AG04450 (cell line): ENCODE measurements at regions not wholly inside any gene's neighbourhood (a gene's known extent, or its start where the extent isn't known, plus 50 kb on each side); places are given as distances from the start of the nearest gene placed in this dataset.

Experiments used
- CTCF ChIA-PET: fragments of 300-600, 350-600 bp; formaldehyde crosslinking; extraction: SDS; loops from one replicate; lab custom pipeline; 2022; ENCODE audit warnings: antibody characterized with exemption, inconsistent platforms; lab: Charles Lee
- POLR2A ChIA-PET: fragments of 350-600 bp; formaldehyde crosslinking; extraction: SDS; loops from one replicate; lab custom pipeline; 2021; ENCODE audit warnings: antibody characterized with exemption, inconsistent platforms; lab: Yijun Ruan, JAX
- DNase-seq: peaks from one replicate; pipeline ENCODE4 v3.0.0-alpha.2; 2011; ENCODE audit warnings: low read depth, low spot score
- H3K27ac ChIP-seq: one replicate; pipeline ENCODE4 v1.5.1; 2012; ENCODE audit warnings: low read depth, low read length, control low read depth
- H3K27me3 ChIP-seq: one replicate; pipeline ENCODE4 v1.6.0; 2012; ENCODE audit warnings: low read length; ENCODE audit not compliant: control insufficient read depth, insufficient read depth
- H3K4me3 ChIP-seq: 2 replicates; pipeline ENCODE4 v1.5.1; 2011; ENCODE audit warnings: mild to moderate bottlenecking, low read depth, low read length, control low read depth
- H3K9me3 ChIP-seq: 2 replicates; pipeline ENCODE4 v1.5.1; 2012; ENCODE audit warnings: low read length; ENCODE audit not compliant: control insufficient read depth, insufficient read depth
- TF ChIP-seq, protein P1 (sequence below): IDR thresholded peaks from 2 replicates; pipeline ENCODE4 v1.5.1; 2011; ENCODE audit warnings: low read depth, low read length, control low read depth, inconsistent platforms

DNA sequence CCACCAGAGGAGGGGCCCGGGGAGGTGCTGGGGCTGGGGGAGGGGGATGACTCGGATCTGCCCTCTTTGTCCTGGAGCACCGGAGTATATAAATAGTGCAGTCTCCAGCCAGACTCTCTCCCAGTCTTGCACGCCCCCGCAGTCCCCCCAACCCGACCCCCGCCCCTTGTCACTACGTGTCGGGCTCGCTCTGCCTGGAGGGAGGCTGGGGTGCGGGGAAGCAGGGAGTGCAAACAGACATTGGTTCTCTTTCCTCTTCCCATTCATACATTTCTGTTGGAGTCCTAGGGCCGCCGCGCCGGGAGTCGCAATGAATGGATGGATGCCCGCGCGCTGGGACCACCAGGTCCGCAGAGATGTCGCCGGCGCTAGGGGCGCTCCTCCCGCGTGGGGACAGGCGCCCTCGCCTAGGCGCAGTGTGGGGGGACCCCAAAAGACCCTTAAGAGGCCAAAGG, 179.3 kb downstream of the TBXT start:
- no peaks in the 10 kb centered on the region for H3K27me3 ChIP-seq
- H3K27ac ChIP-seq = peak overlapping the region; percentile 77
- TF ChIP-seq, protein P1, sequence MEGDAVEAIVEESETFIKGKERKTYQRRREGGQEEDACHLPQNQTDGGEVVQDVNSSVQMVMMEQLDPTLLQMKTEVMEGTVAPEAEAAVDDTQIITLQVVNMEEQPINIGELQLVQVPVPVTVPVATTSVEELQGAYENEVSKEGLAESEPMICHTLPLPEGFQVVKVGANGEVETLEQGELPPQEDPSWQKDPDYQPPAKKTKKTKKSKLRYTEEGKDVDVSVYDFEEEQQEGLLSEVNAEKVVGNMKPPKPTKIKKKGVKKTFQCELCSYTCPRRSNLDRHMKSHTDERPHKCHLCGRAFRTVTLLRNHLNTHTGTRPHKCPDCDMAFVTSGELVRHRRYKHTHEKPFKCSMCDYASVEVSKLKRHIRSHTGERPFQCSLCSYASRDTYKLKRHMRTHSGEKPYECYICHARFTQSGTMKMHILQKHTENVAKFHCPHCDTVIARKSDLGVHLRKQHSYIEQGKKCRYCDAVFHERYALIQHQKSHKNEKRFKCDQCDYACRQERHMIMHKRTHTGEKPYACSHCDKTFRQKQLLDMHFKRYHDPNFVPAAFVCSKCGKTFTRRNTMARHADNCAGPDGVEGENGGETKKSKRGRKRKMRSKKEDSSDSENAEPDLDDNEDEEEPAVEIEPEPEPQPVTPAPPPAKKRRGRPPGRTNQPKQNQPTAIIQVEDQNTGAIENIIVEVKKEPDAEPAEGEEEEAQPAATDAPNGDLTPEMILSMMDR = no peak
- POLR2A ChIA-PET = interaction anchor here (0.5 kb wide), 1 partner anchor 18 kb away, joined by 4 read pairs; no protein-coding TSS in a partner anchor
- peaks cover 3% of the 10 kb centered on the region; the same call in 1 of the 2 replicates for H3K9me3 ChIP-seq
- no peak for DNase-seq
- peak overlapping the region; percentile 70 for H3K4me3 ChIP-seq
- CTCF ChIA-PET = interaction anchor here (1.7 kb wide), 1 partner anchor 18 kb away, joined by 6 read pairs; no protein-coding TSS in a partner anchor

DNA sequence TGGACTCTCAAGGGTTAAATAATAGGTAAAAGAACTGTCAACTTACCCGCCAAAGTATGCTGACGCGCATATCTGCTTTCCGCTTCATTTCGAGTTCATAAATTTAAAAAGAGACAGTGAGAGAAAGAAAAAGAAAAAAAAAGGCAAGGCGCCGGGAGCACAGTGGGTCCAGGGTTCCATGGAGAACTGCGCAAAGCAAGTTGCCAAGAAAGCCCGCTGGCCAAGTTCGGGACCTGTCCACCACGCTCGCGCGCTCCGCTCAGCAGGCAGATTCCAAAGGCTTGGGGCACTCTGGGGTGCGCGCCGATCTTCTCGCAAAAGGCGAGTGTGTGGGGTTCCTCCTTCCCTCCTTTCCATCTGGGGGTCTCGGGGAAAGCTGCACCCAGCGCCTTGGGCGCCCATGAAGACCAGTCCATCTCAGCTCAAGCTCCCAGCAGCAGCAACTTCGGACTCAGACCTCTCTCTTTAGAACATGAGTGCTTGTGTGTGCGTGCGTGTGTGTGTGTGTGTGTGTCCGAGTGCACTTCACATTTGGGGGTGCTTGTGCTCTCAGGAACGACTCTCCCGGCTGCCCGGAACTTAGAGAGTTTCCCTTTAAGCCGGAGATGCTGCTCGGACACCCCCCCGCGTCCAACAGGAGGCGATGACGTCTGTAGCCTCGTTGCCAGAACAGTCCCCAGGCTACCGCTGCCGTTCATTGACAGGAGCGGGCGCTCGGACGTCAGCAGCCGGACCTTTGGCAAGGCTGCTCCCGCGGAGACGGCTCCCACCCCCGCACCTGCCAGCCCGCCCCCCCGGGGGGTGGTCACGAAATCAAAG, 180.0 kb downstream of the TBXT start:
- TF ChIP-seq, protein P1 = no peak
- peaks cover 3% of the 10 kb centered on the region; the same call in 1 of the 2 replicates for H3K9me3 ChIP-seq
- ChIA-PET CTCF (interaction anchor here (1.7 kb wide), 1 partner anchor 19 kb away, joined by 6 read pairs; no protein-coding TSS in a partner anchor), POLR2A (interaction anchor here (0.5 to 0.7 kb wide), 3 partner anchors 17 to 104 kb away, joined by 4 to 5 read pairs (median 4); no protein-coding TSS in a partner anchor)
- peak overlapping the region; percentile 77 for H3K27ac ChIP-seq
- H3K4me3 ChIP-seq = peak overlapping the region; percentile 70
- H3K27me3 ChIP-seq = no peaks in the 10 kb centered on the region
- peak; percentile 85 for DNase-seq

DNA sequence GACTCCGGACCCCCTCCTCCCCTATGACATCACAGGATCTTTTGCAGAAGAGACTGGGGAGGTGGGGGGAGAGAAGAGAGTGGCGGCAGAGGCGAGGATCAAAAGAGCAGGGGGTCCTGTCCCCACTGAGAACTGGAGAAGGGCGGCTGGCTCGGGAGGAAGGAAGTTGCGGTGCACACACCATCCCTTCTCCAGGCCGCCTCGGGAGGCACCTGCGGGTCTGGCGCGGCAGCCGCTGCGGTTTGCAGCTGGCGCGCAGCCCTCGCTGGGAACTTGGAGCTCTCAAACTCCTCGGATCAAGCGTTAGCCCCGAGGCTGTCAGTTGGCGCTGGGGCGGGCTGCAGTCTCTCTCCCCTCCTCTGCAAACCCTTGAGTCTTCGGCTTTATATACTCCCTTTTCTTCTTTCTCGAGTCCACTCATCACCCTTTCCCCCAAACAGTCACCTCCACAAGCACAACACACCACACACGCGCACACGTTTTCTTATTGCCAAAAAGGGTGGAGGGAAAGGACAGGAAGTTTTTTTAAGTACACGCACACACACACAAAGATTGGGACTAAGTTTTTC, 180.7 kb downstream of the TBXT start:
- TF ChIP-seq, protein P1 = no peak
- peaks cover 3% of the 10 kb centered on the region; the same call in 1 of the 2 replicates for H3K9me3 ChIP-seq
- ChIA-PET POLR2A (interaction anchor here (0.6 to 0.7 kb wide), 2 partner anchors 38 to 105 kb away, joined by 4 to 5 read pairs; no protein-coding TSS in a partner anchor), CTCF (interaction anchor here (1.7 kb wide), 1 partner anchor 19 kb away, joined by 6 read pairs; no protein-coding TSS in a partner anchor)
- no peaks in the 10 kb centered on the region for H3K27me3 ChIP-seq
- no peak overlapping the region for H3K27ac ChIP-seq
- peak overlapping the region; percentile 70 for H3K4me3 ChIP-seq
- no peak for DNase-seq

DNA sequence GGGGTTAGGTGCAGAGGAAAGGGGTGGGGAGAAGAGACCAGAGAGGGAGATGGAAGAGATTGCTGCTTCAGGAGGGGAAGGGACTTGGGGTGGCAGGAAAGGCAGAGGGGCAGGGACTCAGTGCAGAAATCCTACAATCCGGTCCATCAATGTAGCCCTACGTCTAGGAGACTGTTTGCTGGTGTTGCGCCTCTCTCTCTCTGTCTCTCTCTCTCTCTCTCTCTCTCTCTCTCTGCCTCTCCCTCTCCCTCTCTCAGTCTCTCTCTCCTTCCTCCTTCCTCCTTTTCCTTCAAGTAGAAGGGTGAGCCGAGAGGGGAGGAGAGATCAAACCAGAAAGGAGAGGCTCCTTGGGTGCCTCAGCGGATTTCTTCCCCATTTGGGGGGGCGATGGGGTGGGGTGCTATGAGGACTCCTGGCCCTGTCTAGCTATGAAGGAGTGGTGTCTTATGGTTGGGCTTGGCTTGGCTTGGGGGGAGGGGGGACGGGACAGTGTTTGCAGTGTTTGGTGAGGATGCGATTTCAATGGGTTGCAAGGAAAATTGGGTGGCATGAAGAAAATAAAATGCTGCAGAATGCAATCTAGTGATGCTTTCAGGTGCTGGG, 181.2 kb downstream of the TBXT start:
- CTCF ChIA-PET = interaction anchor here (1.1 to 1.7 kb wide), 4 partner anchors 17 to 119 kb away, joined by 3 to 6 read pairs (median 4); no protein-coding TSS in a partner anchor
- POLR2A ChIA-PET = no interaction called here
- peak overlapping the region; percentile 70 for H3K4me3 ChIP-seq
- no peak overlapping the region for H3K27ac ChIP-seq
- H3K9me3 ChIP-seq = peaks cover 3% of the 10 kb centered on the region; the same call in 1 of the 2 replicates
- no peaks in the 10 kb centered on the region for H3K27me3 ChIP-seq
- TF ChIP-seq, protein P1 = no peak
- no peak for DNase-seq
